ENCODE measurements at regions not wholly inside any gene's neighbourhood (a gene's known extent, or its start where the extent isn't known, plus 50 kb on each side); places are given as distances from the start of the nearest gene placed in this dataset.

- no peak for TF ChIP-seq POLR2AphosphoS5 (IDR thresholded peaks at IDR 0.05)
- no peak for TF ChIP-seq POLR2A (IDR thresholded peaks at IDR 0.05)
- no peak for TF ChIP-seq EP300 (IDR thresholded peaks at IDR 0.05)
- TF ChIP-seq, protein P1, sequence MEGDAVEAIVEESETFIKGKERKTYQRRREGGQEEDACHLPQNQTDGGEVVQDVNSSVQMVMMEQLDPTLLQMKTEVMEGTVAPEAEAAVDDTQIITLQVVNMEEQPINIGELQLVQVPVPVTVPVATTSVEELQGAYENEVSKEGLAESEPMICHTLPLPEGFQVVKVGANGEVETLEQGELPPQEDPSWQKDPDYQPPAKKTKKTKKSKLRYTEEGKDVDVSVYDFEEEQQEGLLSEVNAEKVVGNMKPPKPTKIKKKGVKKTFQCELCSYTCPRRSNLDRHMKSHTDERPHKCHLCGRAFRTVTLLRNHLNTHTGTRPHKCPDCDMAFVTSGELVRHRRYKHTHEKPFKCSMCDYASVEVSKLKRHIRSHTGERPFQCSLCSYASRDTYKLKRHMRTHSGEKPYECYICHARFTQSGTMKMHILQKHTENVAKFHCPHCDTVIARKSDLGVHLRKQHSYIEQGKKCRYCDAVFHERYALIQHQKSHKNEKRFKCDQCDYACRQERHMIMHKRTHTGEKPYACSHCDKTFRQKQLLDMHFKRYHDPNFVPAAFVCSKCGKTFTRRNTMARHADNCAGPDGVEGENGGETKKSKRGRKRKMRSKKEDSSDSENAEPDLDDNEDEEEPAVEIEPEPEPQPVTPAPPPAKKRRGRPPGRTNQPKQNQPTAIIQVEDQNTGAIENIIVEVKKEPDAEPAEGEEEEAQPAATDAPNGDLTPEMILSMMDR (IDR thresholded peaks at IDR 0.05) = no peak
- DNase-seq = no peak
- intact Hi-C loops (cut with DNase I) = no loop called here
- Histone ChIP-seq H3K4me1 (no peaks in the 10 kb centered on the region), H3K9me3 (no peaks in the 10 kb centered on the region), H3K36me3 (no peaks in the 10 kb centered on the region), H3K27ac (no peak overlapping the region), H3K4me3 (no peak overlapping the region), H3K27me3 (no peaks in the 10 kb centered on the region)
- WGBS, 2 donors = 94 to 97% methylated on average over 1 of the region's 1 CpG
Measured at GRCh38 chrX:20456971-20457370, 190.3 kb upstream of the RPS6KA3 start.

- intact Hi-C loops (cut with DNase I) = no loop called here
- H3K36me3 ChIP-seq = no peaks in the 10 kb centered on the region
- TF ChIP-seq POLR2A (IDR thresholded peaks at IDR 0.05) (no peak), EP300 (IDR thresholded peaks at IDR 0.05) (no peak), POLR2AphosphoS5 (IDR thresholded peaks at IDR 0.05) (no peak)
- TF ChIP-seq, protein P1 (IDR thresholded peaks at IDR 0.05) = no peak
- no peak for DNase-seq
- H3K4me3 ChIP-seq = no peak overlapping the region
- H3K27me3 ChIP-seq = no peaks in the 10 kb centered on the region
- H3K27ac ChIP-seq = no peak overlapping the region
- 76 to 79% methylated on average over 3 of the region's 3 CpGs for whole genome bisulfite sequencing, 2 donors
- H3K4me1 ChIP-seq = no peaks in the 10 kb centered on the region
- no peaks in the 10 kb centered on the region for H3K9me3 ChIP-seq
Measured at GRCh38 chrX:20455001-20455400, 188.3 kb upstream of the RPS6KA3 start.

GRCh38 chrX:20454117-20454516 lies 187.4 kb upstream of the RPS6KA3 start:
- Histone ChIP-seq H3K9me3 (no peaks in the 10 kb centered on the region), H3K4me1 (no peaks in the 10 kb centered on the region), H3K27ac (no peak overlapping the region), H3K4me3 (no peak overlapping the region), H3K36me3 (no peaks in the 10 kb centered on the region), H3K27me3 (no peaks in the 10 kb centered on the region)
- no peak for TF ChIP-seq EP300 (IDR thresholded peaks at IDR 0.05)
- no peak for TF ChIP-seq POLR2A (IDR thresholded peaks at IDR 0.05)
- TF ChIP-seq, protein P1 (IDR thresholded peaks at IDR 0.05) = no peak
- TF ChIP-seq POLR2AphosphoS5 (IDR thresholded peaks at IDR 0.05) = no peak
- no peak for DNase-seq
- intact Hi-C loops (cut with DNase I) = no loop called here
- WGBS, 2 donors = 56 to 59% methylated on average over 3 of the region's 3 CpGs

DNA sequence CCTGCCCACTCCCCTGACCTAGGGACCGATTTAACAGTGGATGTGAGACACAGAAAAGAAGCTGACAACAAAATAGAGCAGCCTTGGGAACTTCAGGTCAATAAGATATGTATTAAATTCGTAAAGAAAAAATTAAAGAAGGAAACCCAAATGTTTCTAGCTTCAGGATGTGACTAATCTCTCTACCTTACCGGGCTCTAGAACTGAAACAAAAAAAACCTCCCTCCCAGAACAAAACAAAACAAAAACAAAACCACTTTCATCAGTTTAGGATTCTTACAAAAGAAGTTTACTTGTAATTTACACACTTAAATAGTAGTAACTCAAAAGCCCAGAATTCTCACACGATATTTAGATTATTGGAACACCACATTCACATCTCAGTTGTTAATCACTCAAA lies 185.8 kb upstream of the RPS6KA3 start:
- intact Hi-C loops (cut with DNase I) = no loop called here
- no peak for DNase-seq
- Histone ChIP-seq H3K27ac (no peak overlapping the region), H3K36me3 (no peaks in the 10 kb centered on the region), H3K4me1 (no peaks in the 10 kb centered on the region), H3K27me3 (no peaks in the 10 kb centered on the region), H3K9me3 (no peaks in the 10 kb centered on the region), H3K4me3 (no peak overlapping the region)
- TF ChIP-seq POLR2AphosphoS5 (IDR thresholded peaks at IDR 0.05) (no peak), POLR2A (IDR thresholded peaks at IDR 0.05) (no peak), EP300 (IDR thresholded peaks at IDR 0.05) (no peak)
- TF ChIP-seq, protein P1 (IDR thresholded peaks at IDR 0.05) = no peak
- 58 to 83% methylated on average over 4 of the region's 4 CpGs for WGBS, 2 donors

GRCh38 chrX:20451929-20452328 lies 185.2 kb upstream of the RPS6KA3 start:
- H3K36me3 ChIP-seq = no peaks in the 10 kb centered on the region
- no peaks in the 10 kb centered on the region for H3K4me1 ChIP-seq
- TF ChIP-seq EP300 (IDR thresholded peaks at IDR 0.05) = no peak
- TF ChIP-seq, protein P1 (IDR thresholded peaks at IDR 0.05) = no peak
- TF ChIP-seq POLR2A (IDR thresholded peaks at IDR 0.05) = no peak
- TF ChIP-seq POLR2AphosphoS5 (IDR thresholded peaks at IDR 0.05) = no peak
- H3K27ac ChIP-seq = no peak overlapping the region
- H3K9me3 ChIP-seq = no peaks in the 10 kb centered on the region
- WGBS, 2 donors = 44 to 90% methylated on average over 2 of the region's 2 CpGs
- no peak for DNase-seq
- intact Hi-C loops (cut with DNase I) = no loop called here
- H3K27me3 ChIP-seq = no peaks in the 10 kb centered on the region
- H3K4me3 ChIP-seq = no peak overlapping the region

Measured in sigmoid colon (tissue), 6 donors.